Right lobe of liver (tissue), 6 donors: ENCODE measurements at regions not wholly inside any gene's neighbourhood (a gene's known extent, or its start where the extent isn't known, plus 50 kb on each side); places are given as distances from the start of the nearest gene placed in this dataset.
"Not testable (repeated sequence)": the region's sequence is repeated elsewhere in the genome, so short reads cannot be mapped to it uniquely, and the experiment has no call there.

ENCODE experiments used
- ATAC-seq, 4 donors: fragments of 200-7000 bp; cut with Tn5 transposase; one replicate each; pipeline ENCODE4 v1.9.1; 2020; ENCODE audit warnings: mild to moderate bottlenecking in 4 of 4, moderate library complexity in 4 of 4
- DNase-seq, 3 donors: peaks; one replicate each; pipeline ENCODE4 v3.0.0-alpha.2; 2020
- H3K27ac ChIP-seq, 3 donors: fragments of 200-600 bp; one replicate each; pipeline ENCODE4 v1.8.0; 2022
- H3K27me3 ChIP-seq, 2 donors: fragments of 200-600 bp; one replicate each; pipeline ENCODE4 v1.8.0; 2022
- H3K36me3 ChIP-seq, 4 donors: fragments of 200-600 bp; sonication (generic) in 1 of 4; one replicate each; pipeline versions ENCODE4 v1.5.1 to v1.8.0; 2017 to 2022; ENCODE audit warnings: control low read depth in 1 of 4
- H3K4me1 ChIP-seq, 4 donors: fragments of 200-600 bp; sonication (generic) in 1 of 4; one replicate each; pipeline versions ENCODE4 v1.5.1 to v1.8.0; 2017 to 2022; ENCODE audit warnings: control low read depth in 1 of 4
- H3K4me3 ChIP-seq, 3 donors: fragments of 200-600 bp; one replicate each; pipeline ENCODE4 v1.8.0; 2022
- H3K9me3 ChIP-seq, 4 donors: fragments of 200-600 bp; sonication (generic) in 1 of 4; one replicate each; pipeline versions ENCODE4 v1.5.1 to v1.8.0; 2017 to 2022; ENCODE audit warnings: control low read depth in 1 of 4
- POLR2A ChIP-seq: fragments of 450-650 bp; IDR thresholded peaks from one replicate; pipeline ENCODE4 v1.6.1; 2017; ENCODE audit warnings: antibody characterized with exemption, mild to moderate bottlenecking
- WGBS: methylation state at CpG from one replicate; pipeline ENCODE4 v1.1.6; 2018; ENCODE audit warnings: low coverage, low lambda C conversion rate; ENCODE audit not compliant: insufficient coverage; ENCODE audit errors: missing lambda C conversion rate; 5-methylcytosine and 5-hydroxymethylcytosine counted together
- intact Hi-C, 2 donors: fragments of 100-400 bp; cut with DNase I; formaldehyde crosslinking; loops; one replicate each; pipeline versions ENCODE4 v1.11.2 to v1.14.1; 2022
- TF ChIP-seq, protein P1 (sequence below), 4 donors: fragments of 200-600 bp in 3 of 4; fragments of 450-650 bp in 1 of 4; IDR thresholded peaks; one replicate each; pipeline versions ENCODE4 v1.5.1 to v1.8.0; 2016 to 2022; ENCODE audit warnings: antibody characterized with exemption in 4 of 4, mild to moderate bottlenecking in 2 of 4
- donor health status: DM: no; HTN: yes; CAD: no.
- donor health status: DM: no; HTN: no; CAD: no.
- donor health status: DM: no; HTN: no; CAD: no.
- donor health status: DM: no; HTN: yes; CAD: no.
- donor health status: DM: no; HTN: yes; CAD: no.

- intact Hi-C loops = no loop called here
- ATAC-seq (no peak), DNase-seq (no peak)
- Histone ChIP-seq H3K4me3 (no peak overlapping the region), H3K4me1 (peaks cover 0 to 17% (median 3%) of the 10 kb centered on the region in 4 donors), H3K36me3 (no peaks in the 10 kb centered on the region), H3K27ac (no peak overlapping the region), H3K27me3 (no peaks in the 10 kb centered on the region), H3K9me3 (no peaks in the 10 kb centered on the region)
- TF ChIP-seq, protein P1, sequence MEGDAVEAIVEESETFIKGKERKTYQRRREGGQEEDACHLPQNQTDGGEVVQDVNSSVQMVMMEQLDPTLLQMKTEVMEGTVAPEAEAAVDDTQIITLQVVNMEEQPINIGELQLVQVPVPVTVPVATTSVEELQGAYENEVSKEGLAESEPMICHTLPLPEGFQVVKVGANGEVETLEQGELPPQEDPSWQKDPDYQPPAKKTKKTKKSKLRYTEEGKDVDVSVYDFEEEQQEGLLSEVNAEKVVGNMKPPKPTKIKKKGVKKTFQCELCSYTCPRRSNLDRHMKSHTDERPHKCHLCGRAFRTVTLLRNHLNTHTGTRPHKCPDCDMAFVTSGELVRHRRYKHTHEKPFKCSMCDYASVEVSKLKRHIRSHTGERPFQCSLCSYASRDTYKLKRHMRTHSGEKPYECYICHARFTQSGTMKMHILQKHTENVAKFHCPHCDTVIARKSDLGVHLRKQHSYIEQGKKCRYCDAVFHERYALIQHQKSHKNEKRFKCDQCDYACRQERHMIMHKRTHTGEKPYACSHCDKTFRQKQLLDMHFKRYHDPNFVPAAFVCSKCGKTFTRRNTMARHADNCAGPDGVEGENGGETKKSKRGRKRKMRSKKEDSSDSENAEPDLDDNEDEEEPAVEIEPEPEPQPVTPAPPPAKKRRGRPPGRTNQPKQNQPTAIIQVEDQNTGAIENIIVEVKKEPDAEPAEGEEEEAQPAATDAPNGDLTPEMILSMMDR (IDR thresholded peaks at IDR 0.05) = no peak
- no peak for TF ChIP-seq POLR2A
- WGBS = 84% methylated on average over 7 of the region's 7 CpGs
Observed at GRCh38 chr11:122198291-122198983, 82.4 kb upstream of the BLID start.

GRCh38 chr11:122197066-122197987, 81.3 kb upstream of the BLID start:
- intact Hi-C loops = no loop called here
- no peak for DNase-seq
- TF ChIP-seq, protein P1 (IDR thresholded peaks at IDR 0.05) = no peak
- no peak for TF ChIP-seq POLR2A
- WGBS = 77% methylated on average over 11 of the region's 11 CpGs
- Histone ChIP-seq H3K4me3 (no peak overlapping the region), H3K9me3 (no peaks in the 10 kb centered on the region), H3K36me3 (no peaks in the 10 kb centered on the region), H3K27me3 (no peaks in the 10 kb centered on the region), H3K4me1 (peaks cover 0 to 7% (median under 1%) of the 10 kb centered on the region in 4 donors), H3K27ac (no peak overlapping the region)
- ATAC-seq = peak in 1 of 4 donors; percentile 60

- H3K4me1 ChIP-seq = no peaks in the 10 kb centered on the region
- no peaks in the 10 kb centered on the region for H3K27me3 ChIP-seq
- ATAC-seq = no peak
- no peaks in the 10 kb centered on the region for H3K36me3 ChIP-seq
- intact Hi-C loops = no loop called here
- TF ChIP-seq POLR2A = no peak
- TF ChIP-seq, protein P1 (IDR thresholded peaks at IDR 0.05) = no peak
- H3K27ac ChIP-seq = no peak overlapping the region
- DNase-seq = no peak
- WGBS = 87% methylated on average over 2 of the region's 3 CpGs
- H3K4me3 ChIP-seq = no peak overlapping the region
- no peaks in the 10 kb centered on the region for H3K9me3 ChIP-seq
Observed at GRCh38 chr11:122195790-122196189, 79.8 kb upstream of the BLID start.

DNA sequence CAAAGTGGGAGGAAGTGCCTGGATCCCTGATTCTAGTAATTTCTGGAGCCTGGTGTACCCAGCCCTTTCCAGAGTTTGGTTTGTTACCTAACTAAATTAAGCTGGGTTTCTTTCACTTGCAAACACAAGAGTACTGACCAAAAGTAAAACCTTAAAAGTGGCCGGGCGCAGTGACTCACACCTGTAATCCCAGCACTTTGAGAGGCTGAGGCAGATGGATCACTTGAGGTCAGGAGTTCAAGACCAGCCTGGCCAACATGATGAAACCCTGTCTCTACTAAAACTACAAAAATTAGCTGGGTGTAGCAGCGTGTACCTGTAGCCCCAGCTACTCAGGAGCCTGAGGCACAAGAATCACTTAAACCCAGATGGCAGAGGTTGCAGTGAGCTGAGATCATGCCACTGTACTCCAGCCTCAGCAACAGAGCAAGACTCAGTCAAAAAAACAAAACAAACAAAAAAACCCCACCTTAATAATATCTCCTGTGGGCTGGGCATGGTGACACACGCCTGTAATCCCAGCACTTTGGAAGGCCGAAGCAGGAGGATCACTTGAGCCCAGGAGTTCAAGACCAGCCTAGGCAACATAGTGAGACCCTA, 78.0 kb upstream of the BLID start:
- H3K27me3 ChIP-seq, DNase-seq, H3K36me3 ChIP-seq, intact Hi-C loops, H3K4me3 ChIP-seq, H3K27ac ChIP-seq, H3K9me3 ChIP-seq, H3K4me1 ChIP-seq, ATAC-seq: not testable (repeated sequence)
- 81% methylated on average over 5 of the region's 5 CpGs for WGBS

DNA sequence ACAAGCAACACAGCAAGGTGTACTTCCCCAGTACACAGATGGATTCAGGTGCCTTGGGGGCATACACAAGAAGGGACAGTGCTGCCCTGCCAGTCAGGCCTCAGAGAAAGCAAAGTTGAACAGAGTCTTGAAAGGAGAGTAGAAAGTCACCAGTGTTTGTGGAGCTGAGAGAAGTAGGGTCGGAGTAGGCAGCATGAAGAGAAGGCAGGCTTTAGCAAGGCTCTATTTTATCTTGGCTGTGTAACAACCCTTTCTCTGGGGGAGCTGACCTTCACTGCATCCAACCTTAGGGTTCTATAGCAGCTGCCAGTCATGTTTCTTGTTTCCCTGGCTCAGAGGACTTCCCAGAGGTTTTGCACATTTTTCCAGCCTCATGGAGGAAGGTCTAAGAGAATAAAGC, 77.4 kb upstream of the BLID start:
- WGBS = 100% methylated on average over 1 of the region's 1 CpG
- no peaks in the 10 kb centered on the region for H3K4me1 ChIP-seq
- no peaks in the 10 kb centered on the region for H3K9me3 ChIP-seq
- no peak for TF ChIP-seq POLR2A
- TF ChIP-seq, protein P1 (IDR thresholded peaks at IDR 0.05) = no peak
- no peak for ATAC-seq
- H3K27ac ChIP-seq = no peak overlapping the region
- no peak for DNase-seq
- H3K4me3 ChIP-seq = no peak overlapping the region
- no peaks in the 10 kb centered on the region for H3K27me3 ChIP-seq
- intact Hi-C loops = no loop called here
- no peaks in the 10 kb centered on the region for H3K36me3 ChIP-seq
